ENCODE measurements at regions not wholly inside any gene's neighbourhood (a gene's known extent, or its start where the extent isn't known, plus 50 kb on each side); places are given as distances from the start of the nearest gene placed in this dataset.

DNA sequence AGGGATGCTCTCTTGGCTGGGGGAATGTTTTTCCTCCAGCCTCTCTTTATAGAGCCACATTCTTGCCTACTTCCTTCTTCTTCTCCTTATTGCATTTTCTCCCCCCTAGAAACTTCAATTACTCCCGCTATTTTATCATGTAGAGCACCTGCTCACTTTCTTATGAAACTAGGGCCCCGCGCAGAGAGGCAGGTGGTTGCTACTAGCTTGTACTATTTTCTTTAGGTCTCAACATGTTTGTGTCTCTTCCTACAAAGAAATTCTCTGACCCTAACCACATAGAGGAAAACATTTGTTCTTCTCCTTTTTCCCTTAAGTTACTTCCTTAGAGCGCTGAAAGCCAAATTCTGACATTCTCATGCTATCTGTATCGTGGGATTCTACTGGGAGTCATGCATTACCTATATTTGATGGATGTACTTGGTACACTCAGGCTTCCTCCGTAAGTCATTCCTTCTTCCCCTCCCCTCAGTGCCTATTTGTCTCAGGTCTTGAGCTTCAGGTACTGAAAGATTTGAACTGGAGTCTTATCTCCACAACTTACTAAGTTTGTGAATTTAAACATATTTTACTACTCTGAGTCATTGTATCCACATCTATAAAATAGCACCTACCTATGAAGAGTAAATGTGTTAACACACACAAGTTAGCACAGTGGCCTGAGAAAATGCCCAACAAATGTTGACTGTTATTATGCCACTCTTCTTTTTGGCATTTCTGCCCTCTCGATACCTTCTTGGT lies 159.1 kb upstream of the LEF1 start:
- DNase-seq, result no peak

DNA sequence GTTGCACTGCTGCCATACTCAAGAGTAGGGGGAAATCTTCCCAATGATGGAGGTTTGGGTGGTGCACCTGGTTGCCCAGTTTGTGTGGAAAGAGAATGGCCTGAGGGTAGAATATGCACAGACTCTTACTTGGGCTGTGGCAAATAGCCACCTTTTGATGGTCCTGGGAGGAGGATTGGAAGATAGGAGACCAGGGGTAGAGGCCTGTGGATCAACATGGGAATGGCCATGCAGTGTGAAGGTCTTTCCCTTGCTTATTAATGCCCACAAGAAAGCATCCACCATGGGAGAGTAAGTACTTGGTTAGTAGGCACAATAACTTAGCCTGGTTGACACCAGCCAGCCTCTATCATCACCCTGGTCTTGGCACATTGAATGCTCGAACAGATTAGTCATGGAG lies 156.8 kb upstream of the LEF1 start:
- no peak for DNase-seq

DNA sequence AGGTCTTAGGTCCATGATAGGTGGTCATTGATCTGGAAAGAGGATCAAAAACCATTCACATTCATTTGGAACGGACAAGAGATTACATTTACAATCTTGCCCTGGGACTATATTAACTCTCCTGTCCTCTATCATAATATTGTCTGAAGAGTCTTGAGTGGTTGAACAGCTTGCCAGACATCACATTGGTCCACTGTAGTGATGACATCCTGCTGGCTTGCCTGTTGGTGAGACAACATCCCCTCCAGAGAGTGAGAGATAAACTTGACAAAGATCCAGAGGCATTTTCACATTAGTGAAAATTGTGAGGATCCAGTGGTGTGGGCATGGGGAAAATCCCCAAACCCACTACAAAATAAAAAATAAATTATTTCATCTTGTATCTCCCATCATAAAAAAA lies 155.7 kb upstream of the LEF1 start:
- DNase-seq, result no peak

DNA sequence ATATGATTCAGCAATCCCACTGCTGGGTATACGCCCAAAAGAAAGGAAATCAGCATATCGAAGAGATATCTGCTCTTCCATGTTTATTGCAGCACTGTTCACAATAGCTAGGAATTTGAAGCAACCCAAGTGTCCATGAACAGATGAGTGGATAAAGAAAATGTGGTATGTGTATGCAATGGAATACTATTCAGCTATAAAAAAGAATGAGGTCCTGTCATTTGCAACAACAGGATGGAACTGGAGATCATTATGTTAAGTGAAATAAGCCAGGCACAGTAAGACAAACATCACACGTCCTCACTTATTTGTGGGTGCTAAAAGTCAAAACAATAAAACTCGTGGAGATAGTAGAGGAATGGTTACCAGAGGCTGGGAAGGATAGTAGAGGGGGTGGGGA lies 153.8 kb upstream of the LEF1 start:
- no peak for DNase-seq

DNA sequence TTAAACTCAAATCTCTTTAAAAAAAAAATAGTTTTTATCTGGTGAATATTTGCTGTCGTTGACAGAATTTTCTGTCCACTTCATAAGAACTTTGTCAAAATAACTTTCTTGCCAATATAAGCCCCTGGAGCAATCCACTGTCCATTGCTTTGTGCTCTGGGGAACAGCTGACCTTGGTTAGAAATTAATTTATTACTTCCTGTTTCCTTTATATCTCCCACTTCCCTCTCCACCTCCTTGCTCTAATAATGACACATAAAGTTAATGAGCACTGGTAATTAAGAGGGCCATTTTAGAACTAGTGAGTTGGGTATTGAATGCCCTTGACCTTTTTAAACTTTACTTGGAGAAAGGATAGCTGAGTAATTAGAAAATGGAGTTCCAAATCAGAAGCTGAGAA lies 151.3 kb upstream of the LEF1 start:
- no peak for DNase-seq

DNA sequence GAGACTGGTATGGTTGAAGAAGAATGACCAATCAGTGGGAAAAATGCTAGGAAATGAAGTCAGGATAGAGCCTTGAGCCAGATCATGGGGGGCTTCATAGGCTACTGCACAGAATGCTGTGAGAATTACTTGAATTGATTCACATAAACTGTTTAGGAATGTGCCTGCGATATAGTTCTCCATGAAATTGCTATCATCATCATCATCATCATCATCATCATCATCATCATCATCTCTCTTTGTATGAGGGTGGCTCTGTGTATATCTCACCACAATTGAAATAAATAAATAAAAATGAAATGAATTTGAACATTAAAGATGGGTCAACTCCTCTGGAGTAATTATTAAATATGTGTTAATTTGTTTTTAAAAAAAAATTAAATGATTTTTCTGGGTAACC lies 148.6 kb upstream of the LEF1 start:
- DNase-seq, result no peak

DNA sequence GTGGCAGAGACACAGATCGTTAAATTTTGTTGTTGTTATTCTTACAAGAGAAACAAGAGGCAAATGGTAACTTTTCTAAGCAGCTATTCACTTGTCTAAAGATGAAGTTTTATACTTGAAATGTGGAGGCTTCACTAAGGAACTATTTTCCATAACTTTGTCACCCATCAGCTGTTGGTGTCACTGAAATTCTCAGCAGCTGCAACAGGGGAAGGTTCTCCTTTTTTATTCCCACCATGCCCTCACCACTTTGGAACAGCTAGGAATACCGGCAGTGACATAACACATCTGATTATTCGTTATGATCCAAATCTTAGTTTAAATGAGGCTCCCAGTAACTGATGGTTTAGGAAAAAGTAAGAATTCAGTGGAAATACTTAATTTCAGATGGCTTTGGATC lies 147.0 kb upstream of the LEF1 start:
- no peak for DNase-seq

DNA sequence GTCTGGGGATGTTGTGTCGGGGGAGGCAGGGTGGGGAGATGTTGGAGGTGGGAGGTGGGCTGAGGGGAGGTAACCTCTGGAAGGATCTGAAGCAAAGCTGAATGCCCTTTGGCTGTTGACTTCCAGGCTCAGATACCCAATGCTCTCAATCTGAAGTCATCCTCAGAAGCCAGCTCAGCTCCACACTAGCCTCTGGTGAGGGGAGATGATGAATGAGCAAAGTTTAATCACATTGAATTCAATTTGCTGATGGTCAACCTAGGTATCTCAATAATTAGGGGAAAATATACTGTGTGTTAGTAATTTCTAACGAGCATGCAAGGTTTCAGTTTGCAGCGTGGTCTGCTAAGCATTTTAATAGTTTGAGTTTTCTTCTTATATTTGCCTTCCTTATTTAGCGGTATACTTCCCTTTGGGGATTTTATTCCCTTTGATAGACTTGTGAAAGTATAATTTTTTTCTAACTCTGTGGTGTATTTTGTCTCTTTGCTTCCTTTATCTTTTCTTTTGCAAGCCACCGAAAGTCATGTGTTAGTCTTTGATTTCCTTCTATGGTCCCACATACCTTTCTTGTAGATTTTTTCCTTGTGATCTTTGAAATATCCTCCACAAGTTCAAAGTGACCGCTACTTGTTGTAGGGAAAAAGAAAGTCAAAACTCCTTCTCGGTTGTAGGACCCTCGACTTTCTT lies 146.3 kb upstream of the LEF1 start:
- no peak for DNase-seq

DNA sequence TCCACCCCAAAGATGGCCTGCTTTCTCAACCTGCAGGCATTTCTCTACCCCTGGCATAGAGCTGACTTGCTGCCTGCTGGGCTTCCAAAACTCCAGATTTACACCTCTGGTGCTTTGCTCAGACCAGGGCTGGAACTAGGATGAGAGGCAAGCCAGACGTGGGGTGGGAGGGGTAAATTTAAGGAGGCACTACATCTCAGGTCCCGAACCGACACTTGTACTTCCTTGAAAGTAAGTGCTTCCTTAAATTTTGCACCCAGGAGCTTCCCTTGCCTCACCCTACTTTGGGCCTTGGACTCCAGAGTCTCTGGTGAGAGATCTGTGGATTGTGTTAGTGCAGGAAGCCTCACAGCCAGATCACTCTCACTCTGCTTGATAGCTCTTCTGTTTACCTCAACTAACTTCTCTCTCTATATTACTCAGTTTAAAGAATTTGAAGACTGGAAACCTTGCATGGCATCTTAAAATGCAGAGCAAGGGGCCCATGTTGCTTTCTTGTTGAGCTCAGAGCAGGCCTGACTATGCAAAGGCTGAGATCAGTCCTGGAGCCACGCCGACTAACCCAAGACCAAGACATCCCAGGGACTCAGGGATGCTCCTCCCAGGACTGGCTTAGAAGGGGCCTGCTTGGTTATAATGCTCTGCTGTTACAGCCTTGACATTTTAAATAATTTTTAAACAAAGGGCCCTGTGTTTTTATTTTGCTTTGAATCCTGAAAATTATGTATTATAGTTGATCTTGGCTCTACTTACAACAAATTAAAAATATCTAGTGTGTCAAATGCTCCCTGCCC lies 145.0 kb upstream of the LEF1 start:
- DNase-seq, result no peak

DNA sequence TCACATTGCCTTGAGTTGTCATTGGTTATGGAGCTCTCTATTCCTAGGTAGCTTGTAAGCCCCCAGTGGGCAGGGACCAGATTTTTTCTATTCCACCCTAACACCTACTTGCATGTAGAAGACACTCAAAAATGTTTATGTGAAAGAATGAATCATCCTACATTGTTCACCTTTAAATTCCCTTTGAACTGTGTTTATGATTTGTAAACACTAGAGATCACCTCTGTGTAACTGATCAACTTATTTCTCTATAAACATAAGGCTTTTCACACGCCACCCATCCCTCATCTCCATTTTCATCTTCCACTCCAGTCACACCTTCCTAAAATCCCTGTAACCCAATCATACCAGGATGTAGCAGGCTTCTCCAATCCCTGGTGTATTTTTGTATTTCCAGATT lies 142.6 kb upstream of the LEF1 start:
- no peak for DNase-seq

DNA sequence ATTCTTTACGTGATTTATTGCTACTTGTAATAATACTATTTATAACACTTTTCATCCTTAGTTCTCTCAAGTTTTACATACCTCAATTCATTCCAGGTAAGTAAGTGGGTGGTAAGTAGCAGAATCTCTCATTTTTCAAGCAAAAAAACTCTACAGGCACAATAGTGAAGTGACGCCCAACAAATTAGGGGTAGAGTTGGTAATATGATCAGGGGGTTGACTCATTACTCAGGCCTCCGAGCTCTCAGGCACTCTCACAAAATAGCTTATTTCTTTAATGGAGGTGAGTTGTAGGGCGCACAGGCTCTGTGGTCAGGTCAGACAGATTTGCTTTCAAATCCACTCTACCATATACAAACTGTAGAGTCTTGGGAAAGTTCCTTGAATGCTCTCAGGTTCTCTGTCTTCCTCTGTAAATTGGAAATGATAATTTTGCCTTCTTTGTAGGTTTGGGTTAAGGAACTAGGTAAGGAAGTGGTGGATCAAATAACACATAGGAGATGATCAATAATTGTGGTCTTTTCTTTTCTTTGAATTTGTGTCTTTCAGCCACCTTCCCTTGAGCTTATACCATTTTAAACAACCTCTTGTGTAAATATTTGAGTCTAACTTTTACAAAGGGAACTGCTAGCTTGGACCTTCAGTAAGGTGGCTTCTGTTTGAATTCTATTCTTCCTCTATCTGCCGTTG lies 134.9 kb upstream of the LEF1 start:
- DNase-seq, result no peak

DNA sequence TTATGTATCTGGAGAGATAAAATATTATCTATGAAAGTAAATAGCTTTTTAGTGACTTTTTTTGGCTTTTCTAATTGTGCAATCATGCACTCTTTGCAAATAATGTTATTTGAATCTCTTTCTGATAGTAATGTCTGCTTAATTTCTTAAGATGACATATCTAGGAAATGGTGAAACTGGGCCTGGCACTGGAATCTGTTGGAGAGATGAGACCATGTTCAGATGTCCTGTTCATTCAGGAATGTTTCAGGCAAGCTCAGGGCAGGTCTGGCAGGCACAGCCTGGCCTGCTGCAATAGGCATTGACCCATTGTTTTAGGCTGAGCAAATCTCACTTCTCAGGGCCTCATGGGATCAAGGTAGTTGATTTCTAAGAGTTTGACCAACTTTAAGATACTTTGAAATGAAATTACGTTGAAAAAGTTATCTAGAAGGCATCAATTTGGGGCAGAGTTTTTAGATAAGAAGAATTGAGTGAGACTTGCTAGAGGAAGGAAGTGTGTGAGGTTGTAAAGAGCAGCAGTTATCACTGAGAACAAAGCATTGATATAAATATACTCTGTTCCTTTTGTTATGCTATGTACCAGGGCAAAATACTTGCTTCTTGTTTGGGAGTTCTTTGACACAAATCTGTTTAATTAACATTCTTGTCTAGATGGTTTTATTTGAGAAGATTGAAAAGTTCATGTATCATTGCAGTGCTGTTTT lies 133.0 kb upstream of the LEF1 start:
- DNase-seq, result no peak

DNA sequence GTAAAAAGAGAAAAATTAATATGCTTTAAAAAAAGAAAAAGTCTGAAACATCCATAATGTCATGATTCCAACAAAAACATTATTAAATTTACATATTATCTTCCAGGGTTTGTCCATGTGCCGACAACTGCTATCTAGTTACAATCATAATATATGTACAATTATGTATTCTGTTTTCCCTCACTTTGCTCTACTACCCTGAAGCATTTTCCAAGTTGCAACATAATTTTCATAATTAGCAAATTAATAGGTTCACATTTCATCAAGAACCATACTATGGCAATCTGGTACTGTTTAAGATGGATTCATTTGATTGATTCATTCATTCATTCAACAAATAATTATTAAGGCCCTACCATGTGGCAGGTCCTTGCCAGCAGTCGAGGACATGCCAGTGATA lies 128.9 kb upstream of the LEF1 start:
- no peak for DNase-seq

DNA sequence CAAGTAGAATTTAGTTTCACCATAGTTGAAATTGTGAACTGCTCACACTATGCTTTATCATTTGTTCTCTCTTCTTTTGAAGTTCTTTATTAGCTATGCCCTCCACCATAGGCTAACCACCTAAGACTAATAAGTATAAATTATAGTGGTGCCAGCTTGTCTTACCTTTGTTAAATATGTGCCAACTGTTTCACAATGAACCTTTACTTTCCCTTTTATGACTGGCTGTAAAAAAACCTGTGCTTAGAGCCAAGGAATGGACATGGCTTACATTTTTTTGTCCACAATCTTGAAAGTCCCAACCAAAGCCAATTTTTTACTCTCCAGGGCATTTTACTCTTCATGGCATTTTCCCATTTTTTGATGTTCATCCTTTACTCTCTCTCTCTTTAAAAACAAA lies 123.5 kb upstream of the LEF1 start:
- no peak for DNase-seq

DNA sequence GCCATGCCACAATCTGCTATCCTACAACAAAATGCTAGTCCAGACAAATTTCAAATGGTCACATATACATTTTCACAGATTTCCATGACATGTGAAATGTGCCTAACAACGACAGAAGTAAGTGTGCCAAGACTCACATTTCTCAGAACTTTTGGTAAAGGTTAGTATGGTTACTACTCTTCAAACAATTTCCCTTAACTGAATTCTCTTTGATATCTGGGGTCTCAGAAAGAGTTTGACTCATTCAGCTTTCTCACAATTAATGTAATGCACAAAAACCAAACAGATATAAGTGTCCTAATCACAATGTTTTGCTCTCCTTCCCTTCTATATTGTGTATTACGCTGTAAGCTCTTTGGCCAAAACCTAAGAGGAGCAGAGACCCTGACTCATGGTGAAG lies 122.4 kb upstream of the LEF1 start:
- no peak for DNase-seq

DNA sequence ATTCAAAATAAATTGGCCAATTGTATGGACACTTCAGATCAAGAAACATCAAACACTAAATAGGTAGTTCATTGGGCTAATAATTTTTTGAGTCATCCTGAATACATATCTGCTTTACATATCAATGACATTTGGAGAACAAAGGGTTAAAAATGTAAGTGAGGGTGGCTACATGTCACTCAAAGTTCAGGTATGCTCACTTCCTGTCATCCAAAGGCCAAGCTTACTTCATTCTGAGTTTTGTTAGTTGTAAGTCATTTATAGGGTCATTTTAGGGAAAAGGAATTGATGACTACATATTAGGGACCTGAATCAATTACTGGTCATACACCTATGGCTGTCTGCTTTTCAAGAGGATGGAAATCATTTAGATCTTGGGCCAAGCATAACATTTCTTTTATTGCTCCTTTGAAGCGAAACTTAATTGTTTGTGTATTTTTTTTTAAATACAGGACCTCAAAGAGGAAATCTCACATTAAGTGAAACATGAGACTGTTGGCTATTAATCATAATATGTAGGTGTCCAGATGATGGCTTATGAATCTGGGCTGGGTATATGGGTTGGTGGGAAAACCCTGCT lies 119.2 kb upstream of the LEF1 start:
- DNase-seq, result no peak

DNA sequence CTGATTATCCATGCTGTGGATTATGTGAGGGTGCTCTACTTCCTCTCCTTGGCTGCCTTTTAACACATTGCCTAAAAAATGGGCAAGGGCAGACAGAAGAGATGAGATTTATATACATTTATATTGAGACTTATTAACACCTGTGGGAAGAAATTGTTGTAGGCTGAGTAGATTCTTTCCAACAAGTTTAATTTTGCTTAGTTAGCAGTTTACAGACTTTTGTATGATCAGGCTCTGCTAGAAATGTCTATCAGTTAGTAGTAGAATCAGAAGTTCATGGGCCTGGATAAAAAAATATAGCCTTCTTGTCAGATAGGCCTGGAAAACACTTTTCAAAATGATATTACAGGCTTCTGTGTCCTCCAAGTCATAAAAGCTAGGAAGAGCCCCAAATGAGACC lies 111.3 kb upstream of the LEF1 start:
- DNase-seq, result no peak

DNA sequence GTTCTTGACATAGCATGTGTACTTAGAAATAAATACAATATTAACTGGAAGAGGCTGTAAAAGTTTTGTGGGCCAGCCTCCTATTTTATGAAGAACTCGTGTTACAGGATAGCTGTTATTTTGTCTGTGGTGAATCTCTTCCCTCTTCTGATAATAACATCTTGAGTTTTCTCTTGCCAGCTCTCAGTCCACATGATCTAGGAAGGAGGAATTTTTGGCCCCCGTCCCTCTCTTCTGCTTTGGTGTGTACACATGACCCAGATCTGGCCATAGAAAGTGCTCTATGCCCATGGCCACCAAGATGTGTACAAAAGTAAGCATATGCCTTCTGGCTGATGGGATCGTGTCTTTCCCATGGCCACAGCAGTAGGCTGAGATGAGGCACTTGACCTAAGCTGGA lies 108.0 kb upstream of the LEF1 start:
- DNase-seq, result no peak

DNA sequence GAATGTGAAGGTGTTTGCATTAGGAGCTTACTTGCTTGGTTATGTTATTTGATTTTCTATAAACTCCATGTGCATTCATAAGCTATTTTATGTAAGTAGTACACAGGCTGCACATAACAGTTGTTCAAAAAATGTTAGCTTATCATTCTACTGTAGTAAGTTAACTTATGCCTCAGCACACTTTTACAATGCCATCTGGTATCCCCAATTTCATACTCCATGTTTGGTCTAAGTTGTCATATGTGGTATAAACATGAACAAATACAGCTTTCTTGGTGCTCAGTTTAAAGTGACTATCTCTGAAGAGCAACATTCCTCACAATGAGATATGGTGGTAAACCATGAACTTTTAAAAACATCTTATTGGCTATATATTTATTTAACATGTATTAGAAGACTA lies 104.3 kb upstream of the LEF1 start:
- no peak for DNase-seq

DNA sequence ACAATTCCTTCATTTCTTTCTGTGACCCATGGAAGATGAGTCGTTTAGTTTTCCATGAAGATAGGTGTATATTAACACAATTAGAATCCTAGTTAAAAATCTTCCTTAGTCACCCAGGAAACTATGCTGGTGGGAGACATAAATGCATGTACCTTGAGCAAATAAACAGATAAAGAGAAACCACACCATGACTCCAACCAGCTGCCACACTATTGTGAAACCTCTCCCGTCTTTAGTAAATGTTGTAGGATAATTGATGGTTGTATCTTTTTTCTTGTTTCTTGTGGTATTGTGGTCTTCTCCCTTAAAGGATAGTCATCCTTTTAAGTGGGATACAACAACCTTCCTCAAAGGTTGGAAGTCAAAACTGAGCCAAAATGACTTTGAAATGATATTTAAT lies 103.8 kb upstream of the LEF1 start:
- no peak for DNase-seq

DNA sequence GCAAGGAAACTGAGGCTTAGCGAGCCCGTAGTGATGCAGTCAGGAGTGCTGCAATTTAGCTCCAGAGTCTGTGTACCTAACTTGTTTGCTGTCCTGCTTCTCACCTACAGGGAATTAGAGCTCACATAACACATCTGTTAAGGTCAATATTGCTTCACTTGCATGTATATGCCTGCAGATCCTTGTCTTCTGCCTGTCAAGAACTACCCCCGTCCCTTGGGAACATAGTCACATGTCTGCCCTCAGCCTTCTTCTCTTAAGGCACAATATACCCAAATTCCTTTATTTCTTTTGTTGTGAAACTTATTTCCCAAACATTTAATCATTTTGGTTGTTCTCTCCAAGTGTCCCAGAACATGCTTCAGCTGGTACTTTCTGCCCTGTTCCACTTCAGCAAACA lies 103.3 kb upstream of the LEF1 start:
- DNase-seq, result no peak
